B cell (primary cell): ENCODE measurements at regions not wholly inside any gene's neighbourhood (a gene's known extent, or its start where the extent isn't known, plus 50 kb on each side); places are given as distances from the start of the nearest gene placed in this dataset.

Source experiments
- ATAC-seq: fragments of 200-7000 bp; cut with Tn5 transposase; one replicate; pipeline ENCODE4 v1.10.0; 2021; ENCODE audit warnings: low read depth, mild to moderate bottlenecking, moderate number of reproducible peaks, moderate library complexity
- CTCF ChIA-PET: fragments of 350-600 bp; sonication (Branson Sonifier 250); formaldehyde crosslinking; loops from one replicate; lab custom pipeline; 2021; ENCODE audit warnings: antibody characterized with exemption, inconsistent platforms; lab: Charles Lee
- POLR2A ChIA-PET: fragments of 350-600 bp; sonication (Branson Sonifier 250); formaldehyde crosslinking; loops from one replicate; lab custom pipeline; 2021; ENCODE audit warnings: antibody characterized with exemption; lab: Charles Lee
- DNase-seq: peaks from one replicate; pipeline ENCODE4 v3.0.0; 2013
- H2AFZ ChIP-seq: 2 replicates; pipeline ENCODE4 v1.6.1; 2012; ENCODE audit warnings: mild to moderate bottlenecking, low read depth, low read length; ENCODE audit not compliant: insufficient read depth, poor library complexity, severe bottlenecking
- H3K27ac ChIP-seq, 2 donors: 1 replicate in 1 of 2; 2 replicates in 1 of 2; pipeline ENCODE4 v1.5.1; 2012 to 2013; ENCODE audit warnings: low read length in 2 of 2, mild to moderate bottlenecking in 2 of 2, moderate library complexity in 1 of 2
- H3K27me3 ChIP-seq, 4 experiments: fragments of 200-600 bp in 1 of 4; sonication (generic) in 1 of 4; replicated peaks in 1 of 4; 1 replicate in 2 of 4; 2 replicates in 2 of 4; pipeline versions ENCODE4 v1.6.1 to v1.7.0; 2013 to 2016; ENCODE audit warnings: low read length in 3 of 4, mild to moderate bottlenecking in 2 of 4, mixed read lengths in 1 of 4, moderate library complexity in 1 of 4; ENCODE audit not compliant: insufficient read depth in 4 of 4, control insufficient read depth in 3 of 4; ENCODE audit errors: control extremely low read depth in 1 of 4
- H3K36me3 ChIP-seq, 2 experiments: replicated peaks in 1 of 2; 1 replicate in 1 of 2; 2 replicates in 1 of 2; pipeline versions ENCODE4 v1.6.1 to v1.7.1; 2013; ENCODE audit warnings: low read length in 1 of 2; ENCODE audit not compliant: insufficient read depth in 2 of 2, control insufficient read depth in 1 of 2; ENCODE audit errors: control extremely low read depth in 1 of 2, extremely low read depth in 1 of 2
- H3K4me1 ChIP-seq, 2 donors: fragments of 200-600 bp in 1 of 2; sonication (generic) in 1 of 2; 1 replicate in 1 of 2; 2 replicates in 1 of 2; pipeline versions ENCODE4 v1.5.1 to v1.6.1; 2013 to 2017; ENCODE audit warnings: low read length in 2 of 2; ENCODE audit not compliant: control insufficient read depth in 2 of 2, insufficient read depth in 2 of 2
- H3K4me2 ChIP-seq: replicated peaks from 2 replicates; pipeline ENCODE3; 2012; ENCODE audit warnings: mild to moderate bottlenecking, low read depth, low read length; ENCODE audit not compliant: poor library complexity, severe bottlenecking
- H3K4me3 ChIP-seq, 5 experiments: fragments of 200-600 bp in 1 of 5; sonication (generic) in 1 of 5; 1 replicate in 3 of 5; 2 replicates in 2 of 5; pipeline versions ENCODE4 v1.5.1 to v1.7.0; 2011 to 2016; ENCODE audit warnings: low read length in 4 of 5, mild to moderate bottlenecking in 4 of 5, low read depth in 2 of 5, control low read depth in 1 of 5, moderate library complexity in 1 of 5; ENCODE audit not compliant: insufficient read depth in 1 of 5; ENCODE audit errors: control extremely low read depth in 1 of 5, extremely low read depth in 1 of 5
- H3K79me2 ChIP-seq: fragments of 200-600 bp; sonication (generic); one replicate; pipeline ENCODE4 v1.6.0; 2016; ENCODE audit warnings: low read length; ENCODE audit not compliant: control insufficient read depth, insufficient read depth
- H3K9ac ChIP-seq: fragments of 200-600 bp; sonication (generic); 2 replicates; pipeline ENCODE4 v1.6.1; 2017; ENCODE audit warnings: mild to moderate bottlenecking, low read length, moderate library complexity
- H3K9me3 ChIP-seq, 3 donors: one replicate each; pipeline versions ENCODE4 v1.6.1 to v1.7.1; 2013; ENCODE audit warnings: low read length in 2 of 3; ENCODE audit not compliant: control insufficient read depth in 2 of 3, insufficient read depth in 1 of 3; ENCODE audit errors: control extremely low read depth in 1 of 3
- H4K20me1 ChIP-seq: 2 replicates; pipeline ENCODE4 v1.6.0; 2012; ENCODE audit warnings: mild to moderate bottlenecking, low read length; ENCODE audit not compliant: insufficient read depth, control insufficient read depth, poor library complexity, severe bottlenecking
- H3K27ac Mint-ChIP-seq: one replicate; pipeline ENCODE4 v1.8.0; 2021; ENCODE audit warnings: mixed read lengths
- H3K27me3 Mint-ChIP-seq: one replicate; pipeline ENCODE4 v1.8.0; 2021; ENCODE audit warnings: mixed read lengths
- H3K4me1 Mint-ChIP-seq: one replicate; pipeline ENCODE4 v1.8.0; 2021; ENCODE audit warnings: mixed read lengths
- H3K4me3 Mint-ChIP-seq: one replicate; pipeline ENCODE4 v1.8.0; 2021; ENCODE audit warnings: mixed read lengths
- H3K9me3 Mint-ChIP-seq: one replicate; pipeline ENCODE4 v1.8.0; 2022; ENCODE audit warnings: mixed read lengths; ENCODE audit not compliant: insufficient read depth
- CTCF ChIP-seq: fragments of 200-600 bp; IDR thresholded peaks from one replicate; pipeline ENCODE4 v1.8.0; 2022; ENCODE audit warnings: antibody characterized with exemption, mild to moderate bottlenecking
- EZH2 ChIP-seq: IDR thresholded peaks from 2 replicates; pipeline ENCODE4 v1.6.1; 2012; ENCODE audit warnings: borderline replicate concordance, low read depth, mild to moderate bottlenecking, moderate library complexity, low read length; ENCODE audit not compliant: insufficient read depth, poor library complexity, severe bottlenecking
- WGBS: methylation state at CpG from one replicate; pipeline ENCODE4 v1.1.5; 2013; ENCODE audit warnings: missing lambda C conversion rate; ENCODE audit not compliant: insufficient coverage; 5-methylcytosine and 5-hydroxymethylcytosine counted together
- intact Hi-C: fragments of 100-400 bp; cut with micrococcal nuclease; formaldehyde crosslinking; loops from one replicate; pipeline ENCODE4 v1.10.0; 2022

- ChIA-PET CTCF (no interaction called here), POLR2A (no interaction called here)
- H3K9me3 Mint-ChIP-seq: no peaks in the 10 kb centered on the region
These were observed 137.8 kb upstream of the UBASH3B start for GRCh38 chr11:122517403-122518379.

More at GRCh38 chr11:122517403-122518379, 137.8 kb upstream of the UBASH3B start:
- no peak for DNase-seq
- no peaks in the 10 kb centered on the region for H3K4me1 ChIP-seq
- H3K4me2 ChIP-seq: no peak overlapping the region
- no peak for ATAC-seq
- no peaks in the 10 kb centered on the region for H4K20me1 ChIP-seq
- H3K27ac Mint-ChIP-seq: no peak overlapping the region
- H3K27me3 ChIP-seq: peaks cover 0 to 3% (median 0%) of the 10 kb centered on the region in 4 experiments
- no peak overlapping the region for H3K9ac ChIP-seq
- H2AFZ ChIP-seq: no peak overlapping the region
- TF ChIP-seq CTCF (no peak), EZH2 (no peak)
- no peak overlapping the region for H3K4me3 Mint-ChIP-seq
- no peaks in the 10 kb centered on the region for H3K79me2 ChIP-seq
- no peaks in the 10 kb centered on the region for H3K36me3 ChIP-seq
- no peaks in the 10 kb centered on the region for H3K9me3 ChIP-seq
- 87% methylated on average over 2 of the region's 4 CpGs for WGBS
- peaks cover 11% of the 10 kb centered on the region for H3K27me3 Mint-ChIP-seq
- no peak overlapping the region for H3K27ac ChIP-seq
- intact Hi-C loops: no loop called here
- no peaks in the 10 kb centered on the region for H3K4me1 Mint-ChIP-seq
- H3K4me3 ChIP-seq: no peak overlapping the region
